Suprapubic skin (tissue), 4 donors: ENCODE measurements at regions not wholly inside any gene's neighbourhood (a gene's known extent, or its start where the extent isn't known, plus 50 kb on each side); places are given as distances from the start of the nearest gene placed in this dataset.

Experiments used
- DNase-seq, 2 donors: peaks; one replicate each; pipeline ENCODE4 v3.0.0-alpha.2; 2019; ENCODE audit warnings: low spot score in 2 of 2
- H3K27ac ChIP-seq: fragments of 200-600 bp; sonication (generic); one replicate; pipeline ENCODE4 v1.5.1; 2019
- H3K27me3 ChIP-seq: fragments of 200-600 bp; sonication (generic); one replicate; pipeline ENCODE4 v1.5.1; 2019
- H3K36me3 ChIP-seq: fragments of 200-600 bp; sonication (generic); one replicate; pipeline ENCODE4 v1.5.1; 2019
- H3K4me1 ChIP-seq: fragments of 200-600 bp; sonication (generic); one replicate; pipeline ENCODE4 v1.5.1; 2019
- H3K4me3 ChIP-seq: fragments of 200-600 bp; sonication (generic); one replicate; pipeline ENCODE4 v1.5.1; 2019; ENCODE audit warnings: mild to moderate bottlenecking
- H3K9me3 ChIP-seq: fragments of 200-600 bp; sonication (generic); one replicate; pipeline ENCODE4 v1.5.1; 2019
- CTCF ChIP-seq, 2 donors: fragments of 200-600 bp in 1 of 2; fragments of 450-650 bp in 1 of 2; sonication (generic) in 1 of 2; IDR thresholded peaks; one replicate each; pipeline ENCODE4 v1.5.1; 2016 to 2019; ENCODE audit warnings: antibody characterized with exemption in 2 of 2, mild to moderate bottlenecking in 1 of 2, moderate library complexity in 1 of 2
- EP300 ChIP-seq: sonication (generic); formaldehyde crosslinking; IDR thresholded peaks from one replicate; pipeline ENCODE4 v1.6.1; 2017; ENCODE audit warnings: antibody characterized with exemption
- POLR2A ChIP-seq, 2 donors: fragments of 450-650 bp; IDR thresholded peaks; one replicate each; pipeline ENCODE4 v1.6.1; 2017; ENCODE audit warnings: antibody characterized with exemption in 2 of 2, mild to moderate bottlenecking in 2 of 2, moderate library complexity in 2 of 2
- POLR2AphosphoS5 ChIP-seq, 3 donors: sonication (generic); formaldehyde crosslinking; IDR thresholded peaks; one replicate each; pipeline ENCODE4 v1.6.1; 2017; ENCODE audit warnings: antibody characterized with exemption in 3 of 3
- WGBS: methylation state at CpG from one replicate; pipeline ENCODE4 v1.1.5; 2018; 5-methylcytosine and 5-hydroxymethylcytosine counted together

- DNase-seq, result no peak
- no peak overlapping the region for H3K27ac ChIP-seq
- H3K9me3 ChIP-seq, result no peaks in the 10 kb centered on the region
- no peaks in the 10 kb centered on the region for H3K36me3 ChIP-seq
- TF ChIP-seq CTCF (IDR thresholded peaks at IDR 0.05) (no peak), EP300 (no peak), POLR2AphosphoS5 (IDR thresholded peaks at IDR 0.05) (no peak), POLR2A (IDR thresholded peaks at IDR 0.05) (no peak)
- no peaks in the 10 kb centered on the region for H3K27me3 ChIP-seq
- H3K4me1 ChIP-seq, result no peaks in the 10 kb centered on the region
- WGBS, result 50% methylated on average over 4 of the region's 4 CpGs
- H3K4me3 ChIP-seq, result no peak overlapping the region
These were observed 481.4 kb downstream of the CDH2 start for GRCh38 chr18:27695503-27695902.

- Histone ChIP-seq H3K4me3 (no peak overlapping the region), H3K36me3 (no peaks in the 10 kb centered on the region), H3K27ac (no peak overlapping the region), H3K27me3 (no peaks in the 10 kb centered on the region), H3K9me3 (no peaks in the 10 kb centered on the region), H3K4me1 (no peaks in the 10 kb centered on the region)
- no peak for DNase-seq
- TF ChIP-seq POLR2AphosphoS5 (IDR thresholded peaks at IDR 0.05), result no peak
- no peak for TF ChIP-seq POLR2A (IDR thresholded peaks at IDR 0.05)
- TF ChIP-seq EP300, result no peak
- no peak for TF ChIP-seq CTCF (IDR thresholded peaks at IDR 0.05)
- WGBS, result 73% methylated on average over 7 of the region's 7 CpGs
These were observed 481.9 kb downstream of the CDH2 start for GRCh38 chr18:27695052-27695451.

GRCh38 chr18:27688581-27688980 lies 488.3 kb downstream of the CDH2 start:
- H3K4me1 ChIP-seq, result no peaks in the 10 kb centered on the region
- no peak for DNase-seq
- no peak for TF ChIP-seq POLR2AphosphoS5 (IDR thresholded peaks at IDR 0.05)
- TF ChIP-seq EP300, result no peak
- TF ChIP-seq POLR2A (IDR thresholded peaks at IDR 0.05), result no peak
- no peak for TF ChIP-seq CTCF (IDR thresholded peaks at IDR 0.05)

GRCh38 chr18:27687351-27687979 lies 489.5 kb downstream of the CDH2 start:
- no peaks in the 10 kb centered on the region for H3K4me1 ChIP-seq
- H3K27ac ChIP-seq, result no peak overlapping the region
- DNase-seq, result no peak
- TF ChIP-seq CTCF (IDR thresholded peaks at IDR 0.05) (no peak), POLR2AphosphoS5 (IDR thresholded peaks at IDR 0.05) (no peak), POLR2A (IDR thresholded peaks at IDR 0.05) (no peak), EP300 (no peak)
- peaks cover 4% of the 10 kb centered on the region for H3K9me3 ChIP-seq
- H3K4me3 ChIP-seq, result no peak overlapping the region
- no peaks in the 10 kb centered on the region for H3K27me3 ChIP-seq
- H3K36me3 ChIP-seq, result no peaks in the 10 kb centered on the region

More at GRCh38 chr18:27688581-27688980, 488.3 kb downstream of the CDH2 start:
- H3K4me3 ChIP-seq, result no peak overlapping the region
- no peak overlapping the region for H3K27ac ChIP-seq
- no peaks in the 10 kb centered on the region for H3K36me3 ChIP-seq
- 89% methylated on average over 1 of the region's 1 CpG for WGBS
- H3K9me3 ChIP-seq, result peaks cover 4% of the 10 kb centered on the region
- no peaks in the 10 kb centered on the region for H3K27me3 ChIP-seq

GRCh38 chr18:27685807-27686412 lies 491.0 kb downstream of the CDH2 start:
- no peaks in the 10 kb centered on the region for H3K36me3 ChIP-seq
- 72% methylated on average over 2 of the region's 2 CpGs for WGBS

More at GRCh38 chr18:27685807-27686412, 491.0 kb downstream of the CDH2 start:
- no peak for DNase-seq
- Histone ChIP-seq H3K27ac (no peak overlapping the region), H3K9me3 (peaks cover 4% of the 10 kb centered on the region), H3K4me1 (no peaks in the 10 kb centered on the region), H3K27me3 (no peaks in the 10 kb centered on the region), H3K4me3 (no peak overlapping the region)
- TF ChIP-seq POLR2A (IDR thresholded peaks at IDR 0.05) (no peak), CTCF (IDR thresholded peaks at IDR 0.05) (peak in 1 of 2 donors; percentile 31)
